ENCODE measurements at regions not wholly inside any gene's neighbourhood (a gene's known extent, or its start where the extent isn't known, plus 50 kb on each side); places are given as distances from the start of the nearest gene placed in this dataset.

GRCh38 chr5:18023275-18023674 is 389.0 kb downstream of the TAF11L14 start:
- Histone ChIP-seq H3K4me3 (ENCODE audit: low read length) (no peak overlapping the region), H3K4me2 (ENCODE audit: low read depth, low read length, poor library complexity, severe bottlenecking) (no peak overlapping the region), H3K36me3 (ENCODE audit: insufficient read depth, low read length) (no peaks in the 10 kb centered on the region), H3K9me3 (ENCODE audit: low read length) (peaks cover 23% of the 10 kb centered on the region), H3K79me2 (ENCODE audit: low read length) (no peaks in the 10 kb centered on the region), H3K4me1 (ENCODE audit: low read length) (no peaks in the 10 kb centered on the region), H2AFZ (ENCODE audit: low read length) (no peak overlapping the region), H3K9ac (ENCODE audit: low read length) (no peak overlapping the region), H3K27ac (ENCODE audit: low read length) (no peak overlapping the region), H3K27me3 (ENCODE audit: low read length) (no peaks in the 10 kb centered on the region), H3K9me2 (replicated peaks; ENCODE audit: insufficient read depth, low read length) (no peaks in the 10 kb centered on the region), H4K20me1 (ENCODE audit: insufficient read depth, low read depth, low read length) (no peaks in the 10 kb centered on the region)
- no peak for DNase-seq

GRCh38 chr5:18023986-18024385 is 389.7 kb downstream of the TAF11L14 start:
- H3K4me2 ChIP-seq (ENCODE audit: low read depth, low read length, poor library complexity, severe bottlenecking), result no peak overlapping the region
- no peak for DNase-seq
- H3K36me3 ChIP-seq (ENCODE audit: insufficient read depth, low read length), result no peaks in the 10 kb centered on the region
- H3K27me3 ChIP-seq (ENCODE audit: low read length), result no peaks in the 10 kb centered on the region
- no peak overlapping the region for H2AFZ ChIP-seq (ENCODE audit: low read length)
- H3K9me2 ChIP-seq (replicated peaks; ENCODE audit: insufficient read depth, low read length), result no peaks in the 10 kb centered on the region
- no peak overlapping the region for H3K9ac ChIP-seq (ENCODE audit: low read length)
- H3K79me2 ChIP-seq (ENCODE audit: low read length), result no peaks in the 10 kb centered on the region
- H3K9me3 ChIP-seq (ENCODE audit: low read length), result peaks cover 19% of the 10 kb centered on the region
- no peaks in the 10 kb centered on the region for H3K4me1 ChIP-seq (ENCODE audit: low read length)
- H3K4me3 ChIP-seq (ENCODE audit: low read length), result no peak overlapping the region
- no peaks in the 10 kb centered on the region for H4K20me1 ChIP-seq (ENCODE audit: insufficient read depth, low read depth, low read length)
- no peak overlapping the region for H3K27ac ChIP-seq (ENCODE audit: low read length)

- DNase-seq, result no peak
These were observed 390.3 kb downstream of the TAF11L14 start for GRCh38 chr5:18024542-18024941.

GRCh38 chr5:18027241-18027867 is 393.1 kb downstream of the TAF11L14 start:
- DNase-seq, result no peak
- Histone ChIP-seq H3K79me2 (ENCODE audit: low read length) (no peaks in the 10 kb centered on the region), H3K4me3 (ENCODE audit: low read length) (no peak overlapping the region), H3K9me3 (ENCODE audit: low read length) (peaks cover 8% of the 10 kb centered on the region; the same call in 1 of the 2 replicates), H3K36me3 (ENCODE audit: insufficient read depth, low read length) (no peaks in the 10 kb centered on the region), H3K9me2 (replicated peaks; ENCODE audit: insufficient read depth, low read length) (no peaks in the 10 kb centered on the region), H3K4me2 (ENCODE audit: low read depth, low read length, poor library complexity, severe bottlenecking) (no peak overlapping the region), H3K4me1 (ENCODE audit: low read length) (no peaks in the 10 kb centered on the region), H3K27me3 (ENCODE audit: low read length) (no peaks in the 10 kb centered on the region), H3K27ac (ENCODE audit: low read length) (no peak overlapping the region), H4K20me1 (ENCODE audit: insufficient read depth, low read depth, low read length) (no peaks in the 10 kb centered on the region), H3K9ac (ENCODE audit: low read length) (no peak overlapping the region), H2AFZ (ENCODE audit: low read length) (no peak overlapping the region)

More at GRCh38 chr5:18024542-18024941, 390.3 kb downstream of the TAF11L14 start:
- Histone ChIP-seq H3K9me3 (ENCODE audit: low read length) (peaks cover 14% of the 10 kb centered on the region), H4K20me1 (ENCODE audit: insufficient read depth, low read depth, low read length) (no peaks in the 10 kb centered on the region), H3K79me2 (ENCODE audit: low read length) (no peaks in the 10 kb centered on the region), H3K4me2 (ENCODE audit: low read depth, low read length, poor library complexity, severe bottlenecking) (no peak overlapping the region), H3K27me3 (ENCODE audit: low read length) (no peaks in the 10 kb centered on the region), H3K4me3 (ENCODE audit: low read length) (no peak overlapping the region), H2AFZ (ENCODE audit: low read length) (no peak overlapping the region), H3K9ac (ENCODE audit: low read length) (no peak overlapping the region), H3K27ac (ENCODE audit: low read length) (no peak overlapping the region), H3K36me3 (ENCODE audit: insufficient read depth, low read length) (no peaks in the 10 kb centered on the region), H3K9me2 (replicated peaks; ENCODE audit: insufficient read depth, low read length) (no peaks in the 10 kb centered on the region), H3K4me1 (ENCODE audit: low read length) (no peaks in the 10 kb centered on the region)

- Histone ChIP-seq H3K4me3 (ENCODE audit: low read length) (no peak overlapping the region), H3K27ac (ENCODE audit: low read length) (no peak overlapping the region), H3K4me1 (ENCODE audit: low read length) (no peaks in the 10 kb centered on the region), H3K9me3 (ENCODE audit: low read length) (peaks cover 12% of the 10 kb centered on the region; the same call in 1 of the 2 replicates), H2AFZ (ENCODE audit: low read length) (no peak overlapping the region), H4K20me1 (ENCODE audit: insufficient read depth, low read depth, low read length) (no peaks in the 10 kb centered on the region), H3K79me2 (ENCODE audit: low read length) (no peaks in the 10 kb centered on the region), H3K4me2 (ENCODE audit: low read depth, low read length, poor library complexity, severe bottlenecking) (no peak overlapping the region), H3K36me3 (ENCODE audit: insufficient read depth, low read length) (no peaks in the 10 kb centered on the region), H3K27me3 (ENCODE audit: low read length) (no peaks in the 10 kb centered on the region), H3K9me2 (replicated peaks; ENCODE audit: insufficient read depth, low read length) (no peaks in the 10 kb centered on the region), H3K9ac (ENCODE audit: low read length) (no peak overlapping the region)
- DNase-seq, result no peak
These were observed 393.8 kb downstream of the TAF11L14 start for GRCh38 chr5:18028036-18028435.

- H3K9me2 ChIP-seq (replicated peaks; ENCODE audit: insufficient read depth, low read length), result no peaks in the 10 kb centered on the region
- no peak overlapping the region for H3K9ac ChIP-seq (ENCODE audit: low read length)
- H3K79me2 ChIP-seq (ENCODE audit: low read length), result no peaks in the 10 kb centered on the region
- no peaks in the 10 kb centered on the region for H3K27me3 ChIP-seq (ENCODE audit: low read length)
- H2AFZ ChIP-seq (ENCODE audit: low read length), result no peak overlapping the region
- no peaks in the 10 kb centered on the region for H3K4me1 ChIP-seq (ENCODE audit: low read length)
- H4K20me1 ChIP-seq (ENCODE audit: insufficient read depth, low read depth, low read length), result no peaks in the 10 kb centered on the region
- no peaks in the 10 kb centered on the region for H3K36me3 ChIP-seq (ENCODE audit: insufficient read depth, low read length)
- no peak overlapping the region for H3K4me3 ChIP-seq (ENCODE audit: low read length)
- no peak overlapping the region for H3K27ac ChIP-seq (ENCODE audit: low read length)
- H3K9me3 ChIP-seq (ENCODE audit: low read length), result peaks cover 15% of the 10 kb centered on the region; the same call in 1 of the 2 replicates
- DNase-seq, result no peak
- no peak overlapping the region for H3K4me2 ChIP-seq (ENCODE audit: low read depth, low read length, poor library complexity, severe bottlenecking)
These were observed 398.5 kb downstream of the TAF11L14 start for GRCh38 chr5:18032744-18033143.

- Histone ChIP-seq H3K27me3 (ENCODE audit: low read length) (no peaks in the 10 kb centered on the region), H2AFZ (ENCODE audit: low read length) (no peak overlapping the region)
These were observed 402.3 kb downstream of the TAF11L14 start for GRCh38 chr5:18036531-18036930.

GRCh38 chr5:18037718-18038117 is 403.5 kb downstream of the TAF11L14 start:
- DNase-seq, result no peak
- Histone ChIP-seq H3K4me1 (ENCODE audit: low read length) (no peaks in the 10 kb centered on the region), H4K20me1 (ENCODE audit: insufficient read depth, low read depth, low read length) (no peaks in the 10 kb centered on the region), H3K36me3 (ENCODE audit: insufficient read depth, low read length) (no peaks in the 10 kb centered on the region), H2AFZ (ENCODE audit: low read length) (no peak overlapping the region), H3K9me2 (replicated peaks; ENCODE audit: insufficient read depth, low read length) (no peaks in the 10 kb centered on the region), H3K4me2 (ENCODE audit: low read depth, low read length, poor library complexity, severe bottlenecking) (no peak overlapping the region), H3K27ac (ENCODE audit: low read length) (no peak overlapping the region), H3K9me3 (ENCODE audit: low read length) (peaks cover 17% of the 10 kb centered on the region; the same call in 1 of the 2 replicates), H3K27me3 (ENCODE audit: low read length) (no peaks in the 10 kb centered on the region), H3K9ac (ENCODE audit: low read length) (no peak overlapping the region), H3K79me2 (ENCODE audit: low read length) (no peaks in the 10 kb centered on the region), H3K4me3 (ENCODE audit: low read length) (no peak overlapping the region)

More at GRCh38 chr5:18036531-18036930, 402.3 kb downstream of the TAF11L14 start:
- Histone ChIP-seq H3K27ac (ENCODE audit: low read length) (no peak overlapping the region), H3K4me3 (ENCODE audit: low read length) (no peak overlapping the region), H3K9me2 (replicated peaks; ENCODE audit: insufficient read depth, low read length) (no peaks in the 10 kb centered on the region), H3K9me3 (ENCODE audit: low read length) (peaks cover 15% of the 10 kb centered on the region; the same call in 1 of the 2 replicates), H4K20me1 (ENCODE audit: insufficient read depth, low read depth, low read length) (no peaks in the 10 kb centered on the region), H3K4me1 (ENCODE audit: low read length) (no peaks in the 10 kb centered on the region), H3K4me2 (ENCODE audit: low read depth, low read length, poor library complexity, severe bottlenecking) (no peak overlapping the region), H3K79me2 (ENCODE audit: low read length) (no peaks in the 10 kb centered on the region), H3K36me3 (ENCODE audit: insufficient read depth, low read length) (no peaks in the 10 kb centered on the region), H3K9ac (ENCODE audit: low read length) (no peak overlapping the region)
- DNase-seq, result no peak

Measured in Karpas-422 (cell line).